ENCODE measurements at regions not wholly inside any gene's neighbourhood (a gene's known extent, or its start where the extent isn't known, plus 50 kb on each side); places are given as distances from the start of the nearest gene placed in this dataset.

GRCh38 chr16:6345090-6345489 lies 987.6 kb upstream of the RBFOX1 start:
- TF ChIP-seq CTCF (IDR thresholded peaks at IDR 0.05) (no peak), POLR2A (IDR thresholded peaks at IDR 0.05) (no peak)
- Histone ChIP-seq H3K27ac (no peak overlapping the region), H3K9me3 (no peaks in the 10 kb centered on the region), H3K4me1 (no peaks in the 10 kb centered on the region), H3K36me3 (replicated peaks in 1 of 2; ENCODE audit: insufficient read depth in 1 of 2, low read depth in 2 of 2) (no peaks in the 10 kb centered on the region), H3K4me3 (no peak overlapping the region), H3K27me3 (no peaks in the 10 kb centered on the region)
- WGBS, 2 donors = 73 to 81% methylated on average over 4 of the region's 4 CpGs
- ATAC-seq (no peak), DNase-seq (no peak)
- intact Hi-C loops (cut with DNase I) = no loop called here

GRCh38 chr16:6343157-6343556 lies 989.5 kb upstream of the RBFOX1 start:
- 14 to 21% methylated on average over 2 of the region's 2 CpGs for WGBS, 2 donors
- intact Hi-C loops (cut with DNase I) = no loop called here
- no peak for DNase-seq

GRCh38 chr16:6341981-6342380 lies 990.7 kb upstream of the RBFOX1 start:
- Histone ChIP-seq H3K4me1 (no peaks in the 10 kb centered on the region), H3K4me3 (no peak overlapping the region), H3K27ac (no peak overlapping the region), H3K27me3 (no peaks in the 10 kb centered on the region), H3K9me3 (no peaks in the 10 kb centered on the region), H3K36me3 (replicated peaks in 1 of 2; ENCODE audit: insufficient read depth in 1 of 2, low read depth in 2 of 2) (no peaks in the 10 kb centered on the region)
- TF ChIP-seq POLR2A (IDR thresholded peaks at IDR 0.05) (no peak), CTCF (IDR thresholded peaks at IDR 0.05) (no peak)
- ATAC-seq (no peak), DNase-seq (no peak)
- intact Hi-C loops (cut with DNase I) = no loop called here
- WGBS, 2 donors = 36 to 41% methylated on average over 3 of the region's 3 CpGs

More at GRCh38 chr16:6343157-6343556, 989.5 kb upstream of the RBFOX1 start:
- H3K27ac ChIP-seq = no peak overlapping the region
- no peak for ATAC-seq
- no peaks in the 10 kb centered on the region for H3K4me1 ChIP-seq
- H3K9me3 ChIP-seq = no peaks in the 10 kb centered on the region
- H3K4me3 ChIP-seq = no peak overlapping the region
- no peaks in the 10 kb centered on the region for H3K27me3 ChIP-seq
- no peaks in the 10 kb centered on the region for H3K36me3 ChIP-seq (replicated peaks in 1 of 2; ENCODE audit: insufficient read depth in 1 of 2, low read depth in 2 of 2)
- TF ChIP-seq CTCF (IDR thresholded peaks at IDR 0.05) (no peak), POLR2A (IDR thresholded peaks at IDR 0.05) (no peak)

GRCh38 chr16:6335072-6335471 lies 997.6 kb upstream of the RBFOX1 start:
- ATAC-seq = no peak
- Histone ChIP-seq H3K4me1 (no peaks in the 10 kb centered on the region), H3K27me3 (no peaks in the 10 kb centered on the region), H3K36me3 (replicated peaks in 1 of 2; ENCODE audit: insufficient read depth in 1 of 2, low read depth in 2 of 2) (no peaks in the 10 kb centered on the region), H3K9me3 (no peaks in the 10 kb centered on the region), H3K27ac (no peak overlapping the region), H3K4me3 (no peak overlapping the region)
- 60 to 66% methylated on average over 6 of the region's 6 CpGs for WGBS, 2 donors
- peak in 5 of 7 experiments; percentile 16 to 45 (median 19) for TF ChIP-seq CTCF (IDR thresholded peaks at IDR 0.05)
- TF ChIP-seq POLR2A (IDR thresholded peaks at IDR 0.05) = no peak
- DNase-seq = peak in 1 of 4 donors; percentile 5
- intact Hi-C loops (cut with DNase I) = no loop called here

GRCh38 chr16:6331770-6332169 lies 1000.9 kb upstream of the RBFOX1 start:
- intact Hi-C loops (cut with DNase I) = no loop called here
- H3K9me3 ChIP-seq = no peaks in the 10 kb centered on the region
- no peaks in the 10 kb centered on the region for H3K36me3 ChIP-seq (replicated peaks in 1 of 2; ENCODE audit: insufficient read depth in 1 of 2, low read depth in 2 of 2)
- ATAC-seq = no peak
- H3K4me1 ChIP-seq = no peaks in the 10 kb centered on the region
- DNase-seq = no peak
- 32 to 49% methylated on average over 3 of the region's 3 CpGs for WGBS, 2 donors
- no peak overlapping the region for H3K27ac ChIP-seq
- no peak for TF ChIP-seq CTCF (IDR thresholded peaks at IDR 0.05)
- no peak for TF ChIP-seq POLR2A (IDR thresholded peaks at IDR 0.05)
- no peaks in the 10 kb centered on the region for H3K27me3 ChIP-seq
- H3K4me3 ChIP-seq = no peak overlapping the region
